HG03196 (cell line): ENCODE measurements at regions not wholly inside any gene's neighbourhood (a gene's known extent, or its start where the extent isn't known, plus 50 kb on each side); places are given as distances from the start of the nearest gene placed in this dataset.
"Not testable (repeated sequence)": the region's sequence is repeated elsewhere in the genome, so short reads cannot be mapped to it uniquely, and the experiment has no call there.

Source experiments
- ATAC-seq: cut with Tn5 transposase; IDR thresholded peaks from one replicate; pipeline ENCODE4 v1.9.1; 2021; ENCODE audit not compliant: unreplicated experiment

GRCh38 chr3:109648027-109648426 is 310.7 kb upstream of the DPPA4 start:
- ATAC-seq: no peak

GRCh38 chr3:109656225-109656624 is 318.9 kb upstream of the DPPA4 start:
- ATAC-seq: no peak

GRCh38 chr3:109678600-109678999 is 341.3 kb upstream of the DPPA4 start:
- ATAC-seq: no peak

GRCh38 chr3:109679664-109680063 is 342.3 kb upstream of the DPPA4 start:
- no peak for ATAC-seq

- ATAC-seq: no peak
These were observed 346.4 kb upstream of the DPPA4 start for GRCh38 chr3:109683746-109684145.

GRCh38 chr3:109685084-109686079 is 348.0 kb upstream of the DPPA4 start:
- no peak for ATAC-seq

GRCh38 chr3:109687626-109688025 is 350.3 kb upstream of the DPPA4 start:
- no peak for ATAC-seq

- no peak for ATAC-seq
These were observed 359.6 kb upstream of the DPPA4 start for GRCh38 chr3:109696932-109697331.

- ATAC-seq: peak; percentile 74
These were observed 364.9 kb upstream of the DPPA4 start for GRCh38 chr3:109702252-109702651.

- no peak for ATAC-seq
These were observed 365.6 kb upstream of the DPPA4 start for GRCh38 chr3:109702976-109703375.

GRCh38 chr3:109705133-109705532 is 367.8 kb upstream of the DPPA4 start:
- not testable (repeated sequence) for ATAC-seq

- no peak for ATAC-seq
These were observed 370.3 kb upstream of the DPPA4 start for GRCh38 chr3:109707617-109708016.

- ATAC-seq: no peak
These were observed 375.9 kb upstream of the DPPA4 start for GRCh38 chr3:109713288-109713687.

GRCh38 chr3:109715707-109716106 is 378.4 kb upstream of the DPPA4 start:
- no peak for ATAC-seq

GRCh38 chr3:109718850-109719249 is 381.5 kb upstream of the DPPA4 start:
- no peak for ATAC-seq

- no peak for ATAC-seq
These were observed 391.6 kb upstream of the DPPA4 start for GRCh38 chr3:109728861-109729494.

- peak; percentile 82 for ATAC-seq
These were observed 394.5 kb upstream of the DPPA4 start for GRCh38 chr3:109731639-109732473.

- no peak for ATAC-seq
These were observed 406.6 kb upstream of the DPPA4 start for GRCh38 chr3:109743981-109744380.

- no peak for ATAC-seq
These were observed 435.2 kb upstream of the DPPA4 start for GRCh38 chr3:109772520-109772919.

- ATAC-seq: no peak
These were observed 436.8 kb upstream of the DPPA4 start for GRCh38 chr3:109774108-109774507.

- ATAC-seq: no peak
These were observed 446.9 kb upstream of the DPPA4 start for GRCh38 chr3:109784285-109784684.
